OCI-LY1 (cell line): ENCODE measurements at regions not wholly inside any gene's neighbourhood (a gene's known extent, or its start where the extent isn't known, plus 50 kb on each side); places are given as distances from the start of the nearest gene placed in this dataset.

Experiments used
- H2AFZ ChIP-seq: fragments of 200-600 bp; sonication (generic), shearing (Covaris generic); 2 replicates; pipeline ENCODE4 v1.6.0; 2014; ENCODE audit warnings: antibody characterized with exemption, mild to moderate bottlenecking, low read length
- H3F3A ChIP-seq: fragments of 200-600 bp; sonication (generic), shearing (Covaris generic); 2 replicates; pipeline ENCODE4 v1.6.0; 2014; ENCODE audit warnings: mild to moderate bottlenecking, antibody characterized with exemption, low read length, moderate library complexity; ENCODE audit not compliant: insufficient read depth
- H3K27ac ChIP-seq: fragments of 200-600 bp; sonication (generic); 2 replicates; pipeline ENCODE4 v1.5.1; 2014; ENCODE audit warnings: low read length, mixed run types, mild to moderate bottlenecking, low read depth; ENCODE audit not compliant: poor library complexity, severe bottlenecking
- H3K27me3 ChIP-seq: fragments of 200-600 bp; sonication (generic); 2 replicates; pipeline ENCODE4 v1.6.0; 2014; ENCODE audit warnings: antibody characterized with exemption, mild to moderate bottlenecking, low read length, moderate library complexity; ENCODE audit not compliant: insufficient read depth
- H3K36me3 ChIP-seq: fragments of 200-600 bp; sonication (generic); 2 replicates; pipeline ENCODE4 v1.6.1; 2014; ENCODE audit warnings: mild to moderate bottlenecking, antibody characterized with exemption, low read length, moderate library complexity, mixed read lengths; ENCODE audit not compliant: insufficient read depth
- H3K4me1 ChIP-seq: fragments of 200-600 bp; sonication (generic); 2 replicates; pipeline ENCODE4 v1.5.1; 2014; ENCODE audit warnings: mild to moderate bottlenecking, low read length, moderate library complexity; ENCODE audit not compliant: insufficient read depth, severe bottlenecking
- H3K4me2 ChIP-seq: fragments of 200-600 bp; sonication (generic), shearing (Covaris generic); 2 replicates; pipeline ENCODE4 v1.6.1; 2014; ENCODE audit warnings: low read length
- H3K4me3 ChIP-seq: fragments of 200-600 bp; sonication (generic); 2 replicates; pipeline ENCODE4 v1.5.1; 2014; ENCODE audit warnings: low read length, low read depth, mild to moderate bottlenecking, mixed read lengths; ENCODE audit not compliant: poor library complexity, severe bottlenecking
- H3K79me2 ChIP-seq: fragments of 200-600 bp; shearing (Covaris generic); 2 replicates; pipeline ENCODE4 v1.6.1; 2016; ENCODE audit warnings: mixed run types, low read length, mixed read lengths; ENCODE audit not compliant: insufficient read depth
- H3K9ac ChIP-seq: fragments of 200-600 bp; sonication (generic), shearing (Covaris generic); 2 replicates; pipeline ENCODE4 v1.6.1; 2014; ENCODE audit warnings: mild to moderate bottlenecking, low read length, mixed read lengths
- H3K9me2 ChIP-seq: fragments of 200-600 bp; sonication (generic), shearing (Covaris generic); 2 replicates; pipeline ENCODE4 v1.6.1; 2014; ENCODE audit warnings: low read depth, mild to moderate bottlenecking, low read length, mixed read lengths
- H3K9me3 ChIP-seq: fragments of 200-600 bp; shearing (Covaris generic); 2 replicates; pipeline ENCODE4 v1.6.1; 2014; ENCODE audit warnings: low read length, mixed read lengths
- H4K20me1 ChIP-seq: fragments of 200-600 bp; sonication (generic), shearing (Covaris generic); 2 replicates; pipeline ENCODE4 v1.6.0; 2016; ENCODE audit warnings: mild to moderate bottlenecking, low read length; ENCODE audit not compliant: insufficient read depth
- EZH2 ChIP-seq: fragments of 200-600 bp; sonication (generic), shearing (Covaris generic); IDR thresholded peaks from 2 replicates; pipeline ENCODE4 v1.8.0; 2017; ENCODE audit warnings: borderline replicate concordance, mixed run types, mild to moderate bottlenecking, antibody characterized with exemption, low read length, moderate library complexity, mixed read lengths
- TF ChIP-seq, protein P1 (sequence below): fragments of 200-600 bp; sonication (generic), shearing (Covaris generic); IDR thresholded peaks from 2 replicates; pipeline ENCODE4 v1.5.1; 2017; ENCODE audit warnings: mild to moderate bottlenecking, antibody characterized with exemption, low read length, moderate library complexity, mixed read lengths

DNA sequence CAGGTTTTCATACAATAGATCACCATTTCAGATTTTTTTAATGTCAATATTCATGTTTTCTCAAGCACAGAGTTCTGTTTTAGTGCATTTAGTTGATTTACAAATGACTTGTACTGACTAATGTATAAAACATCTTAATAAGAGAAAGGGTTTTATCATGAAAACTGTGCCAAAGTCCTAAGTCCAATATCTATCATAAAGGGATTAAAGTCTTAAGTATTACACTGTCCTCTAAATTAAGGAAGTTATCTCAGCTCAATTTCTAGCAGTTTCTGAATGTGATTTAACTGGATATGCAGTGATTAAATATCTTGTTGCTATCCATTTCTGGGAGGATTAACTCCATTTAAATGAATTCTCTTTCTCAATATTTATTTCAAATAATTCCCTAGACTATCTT is 381.1 kb upstream of the CNTN4 start:
- H2AFZ ChIP-seq, result no peak overlapping the region
- no peaks in the 10 kb centered on the region for H3F3A ChIP-seq
- H3K9me2 ChIP-seq, result no peaks in the 10 kb centered on the region
- TF ChIP-seq, protein P1, sequence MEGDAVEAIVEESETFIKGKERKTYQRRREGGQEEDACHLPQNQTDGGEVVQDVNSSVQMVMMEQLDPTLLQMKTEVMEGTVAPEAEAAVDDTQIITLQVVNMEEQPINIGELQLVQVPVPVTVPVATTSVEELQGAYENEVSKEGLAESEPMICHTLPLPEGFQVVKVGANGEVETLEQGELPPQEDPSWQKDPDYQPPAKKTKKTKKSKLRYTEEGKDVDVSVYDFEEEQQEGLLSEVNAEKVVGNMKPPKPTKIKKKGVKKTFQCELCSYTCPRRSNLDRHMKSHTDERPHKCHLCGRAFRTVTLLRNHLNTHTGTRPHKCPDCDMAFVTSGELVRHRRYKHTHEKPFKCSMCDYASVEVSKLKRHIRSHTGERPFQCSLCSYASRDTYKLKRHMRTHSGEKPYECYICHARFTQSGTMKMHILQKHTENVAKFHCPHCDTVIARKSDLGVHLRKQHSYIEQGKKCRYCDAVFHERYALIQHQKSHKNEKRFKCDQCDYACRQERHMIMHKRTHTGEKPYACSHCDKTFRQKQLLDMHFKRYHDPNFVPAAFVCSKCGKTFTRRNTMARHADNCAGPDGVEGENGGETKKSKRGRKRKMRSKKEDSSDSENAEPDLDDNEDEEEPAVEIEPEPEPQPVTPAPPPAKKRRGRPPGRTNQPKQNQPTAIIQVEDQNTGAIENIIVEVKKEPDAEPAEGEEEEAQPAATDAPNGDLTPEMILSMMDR, result no peak
- no peak for TF ChIP-seq EZH2
- no peaks in the 10 kb centered on the region for H4K20me1 ChIP-seq
- H3K27me3 ChIP-seq, result no peaks in the 10 kb centered on the region
- H3K79me2 ChIP-seq, result no peaks in the 10 kb centered on the region
- no peak overlapping the region for H3K9ac ChIP-seq
- H3K9me3 ChIP-seq, result no peaks in the 10 kb centered on the region
- no peak overlapping the region for H3K27ac ChIP-seq
- no peak overlapping the region for H3K4me2 ChIP-seq
- no peak overlapping the region for H3K4me3 ChIP-seq
- H3K36me3 ChIP-seq, result no peaks in the 10 kb centered on the region
- no peaks in the 10 kb centered on the region for H3K4me1 ChIP-seq

- H3K4me2 ChIP-seq, result no peak overlapping the region
- H3K4me1 ChIP-seq, result no peaks in the 10 kb centered on the region
- H2AFZ ChIP-seq, result no peak overlapping the region
- H3K9me2 ChIP-seq, result no peaks in the 10 kb centered on the region
- no peak overlapping the region for H3K9ac ChIP-seq
- H3K9me3 ChIP-seq, result no peaks in the 10 kb centered on the region
- TF ChIP-seq, protein P1, result no peak
- TF ChIP-seq EZH2, result no peak
- no peak overlapping the region for H3K4me3 ChIP-seq
- H3K36me3 ChIP-seq, result no peaks in the 10 kb centered on the region
- no peaks in the 10 kb centered on the region for H3F3A ChIP-seq
- no peaks in the 10 kb centered on the region for H3K27me3 ChIP-seq
- H3K79me2 ChIP-seq, result no peaks in the 10 kb centered on the region
- no peaks in the 10 kb centered on the region for H4K20me1 ChIP-seq
- H3K27ac ChIP-seq, result no peak overlapping the region
Measured at GRCh38 chr3:1723726-1724125, 374.9 kb upstream of the CNTN4 start.

DNA sequence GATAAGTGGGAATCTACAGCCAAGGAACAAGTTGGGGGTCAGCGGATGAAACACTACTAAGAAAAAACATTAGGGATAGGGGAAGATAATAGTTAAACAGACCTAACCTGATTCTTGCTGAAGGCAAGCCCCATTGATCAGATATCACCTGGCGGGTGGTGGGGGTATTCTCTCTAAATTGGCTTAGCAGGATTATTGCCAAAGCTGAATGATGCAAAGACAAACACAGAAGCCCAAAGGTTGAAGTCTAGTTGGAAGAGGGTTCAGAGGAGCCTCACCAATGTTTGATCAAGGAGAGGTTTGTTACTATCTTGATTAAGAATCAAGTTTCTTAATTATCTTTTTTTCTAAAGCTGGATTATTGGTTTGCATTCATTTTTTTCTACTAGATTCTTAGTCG is 371.9 kb upstream of the CNTN4 start:
- no peaks in the 10 kb centered on the region for H3K9me3 ChIP-seq
- H2AFZ ChIP-seq, result no peak overlapping the region
- H4K20me1 ChIP-seq, result no peaks in the 10 kb centered on the region
- TF ChIP-seq, protein P1, result no peak
- TF ChIP-seq EZH2, result no peak
- no peak overlapping the region for H3K9ac ChIP-seq
- no peak overlapping the region for H3K4me3 ChIP-seq
- no peak overlapping the region for H3K27ac ChIP-seq
- no peaks in the 10 kb centered on the region for H3K79me2 ChIP-seq
- H3K27me3 ChIP-seq, result no peaks in the 10 kb centered on the region
- H3K36me3 ChIP-seq, result no peaks in the 10 kb centered on the region
- no peaks in the 10 kb centered on the region for H3K4me1 ChIP-seq
- H3F3A ChIP-seq, result no peaks in the 10 kb centered on the region
- no peaks in the 10 kb centered on the region for H3K9me2 ChIP-seq
- H3K4me2 ChIP-seq, result no peak overlapping the region
